Immature natural killer cell (primary cell): ENCODE measurements at regions not wholly inside any gene's neighbourhood (a gene's known extent, or its start where the extent isn't known, plus 50 kb on each side); places are given as distances from the start of the nearest gene placed in this dataset.

Source experiments
- DNase-seq, 3 donors: peaks; one replicate each; pipeline ENCODE4 v3.0.0; 2022; ENCODE audit warnings: mixed read lengths in 1 of 3
- H3K27ac Mint-ChIP-seq, 6 donors: one replicate each; pipeline ENCODE4 v1.8.0; 2020; ENCODE audit warnings: mixed read lengths in 6 of 6, mild to moderate bottlenecking in 5 of 6, inconsistent platforms in 4 of 6, moderate library complexity in 3 of 6
- H3K27me3 Mint-ChIP-seq, 3 donors: one replicate each; pipeline ENCODE4 v1.8.0; 2020 to 2021; ENCODE audit warnings: low read depth in 3 of 3, mild to moderate bottlenecking in 3 of 3, mixed read lengths in 3 of 3, moderate library complexity in 3 of 3, inconsistent platforms in 1 of 3
- H3K36me3 Mint-ChIP-seq, 3 donors: one replicate each; pipeline ENCODE4 v1.8.0; 2020; ENCODE audit warnings: mixed read lengths in 3 of 3, inconsistent platforms in 2 of 3, mild to moderate bottlenecking in 2 of 3
- H3K4me1 Mint-ChIP-seq, 2 donors: one replicate each; pipeline ENCODE4 v1.8.0; 2020; ENCODE audit warnings: inconsistent platforms in 2 of 2, mild to moderate bottlenecking in 2 of 2, mixed read lengths in 2 of 2, moderate library complexity in 1 of 2
- H3K4me3 Mint-ChIP-seq, 5 donors: one replicate each; pipeline ENCODE4 v1.8.0; 2020; ENCODE audit warnings: mild to moderate bottlenecking in 5 of 5, mixed read lengths in 5 of 5, inconsistent platforms in 3 of 5, moderate library complexity in 3 of 5
- H3K9me3 Mint-ChIP-seq, 6 donors: one replicate each; pipeline ENCODE4 v1.8.0; 2020; ENCODE audit warnings: mild to moderate bottlenecking in 6 of 6, mixed read lengths in 6 of 6, inconsistent platforms in 4 of 6, moderate library complexity in 3 of 6

- no peak overlapping the region for H3K4me3 Mint-ChIP-seq
- no peaks in the 10 kb centered on the region for H3K36me3 Mint-ChIP-seq
- H3K27me3 Mint-ChIP-seq = peaks cover 0 to 3% (median 0%) of the 10 kb centered on the region in 3 donors
- no peak overlapping the region for H3K27ac Mint-ChIP-seq
- no peak for DNase-seq
- H3K9me3 Mint-ChIP-seq = peaks cover 0 to 3% (median 0%) of the 10 kb centered on the region in 6 donors
- H3K4me1 Mint-ChIP-seq = no peaks in the 10 kb centered on the region
Measured at GRCh38 chr17:13293421-13293820, 275.6 kb upstream of the ELAC2 start.

- no peak for DNase-seq
- Mint-ChIP-seq H3K9me3 (peaks cover 0 to 3% (median 0%) of the 10 kb centered on the region in 6 donors), H3K27ac (no peak overlapping the region), H3K27me3 (peaks cover 0 to 3% (median 0%) of the 10 kb centered on the region in 3 donors), H3K36me3 (no peaks in the 10 kb centered on the region), H3K4me3 (no peak overlapping the region), H3K4me1 (no peaks in the 10 kb centered on the region)
Measured at GRCh38 chr17:13292291-13292690, 274.5 kb upstream of the ELAC2 start.

GRCh38 chr17:13288248-13288647, 270.4 kb upstream of the ELAC2 start:
- H3K4me1 Mint-ChIP-seq = no peaks in the 10 kb centered on the region
- no peak for DNase-seq
- H3K9me3 Mint-ChIP-seq = peaks cover 0 to 6% (median 0%) of the 10 kb centered on the region in 6 donors
- no peak overlapping the region for H3K4me3 Mint-ChIP-seq
- no peaks in the 10 kb centered on the region for H3K36me3 Mint-ChIP-seq
- peaks cover 0 to 2% (median 0%) of the 10 kb centered on the region in 3 donors for H3K27me3 Mint-ChIP-seq
- H3K27ac Mint-ChIP-seq = no peak overlapping the region

- Mint-ChIP-seq H3K4me3 (no peak overlapping the region), H3K27ac (no peak overlapping the region), H3K27me3 (peaks cover 0 to 2% (median 0%) of the 10 kb centered on the region in 3 donors), H3K9me3 (peaks cover 0 to 6% (median 0%) of the 10 kb centered on the region in 6 donors), H3K4me1 (no peaks in the 10 kb centered on the region), H3K36me3 (no peaks in the 10 kb centered on the region)
- no peak for DNase-seq
Measured at GRCh38 chr17:13287226-13287625, 269.4 kb upstream of the ELAC2 start.

GRCh38 chr17:13283606-13284005, 265.8 kb upstream of the ELAC2 start:
- Mint-ChIP-seq H3K27me3 (no peaks in the 10 kb centered on the region), H3K27ac (no peak overlapping the region), H3K9me3 (peaks cover 0 to 6% (median 0%) of the 10 kb centered on the region in 6 donors), H3K36me3 (no peaks in the 10 kb centered on the region), H3K4me3 (no peak overlapping the region), H3K4me1 (no peaks in the 10 kb centered on the region)
- DNase-seq = no peak

- H3K36me3 Mint-ChIP-seq = no peaks in the 10 kb centered on the region
- H3K27me3 Mint-ChIP-seq = no peaks in the 10 kb centered on the region
- H3K9me3 Mint-ChIP-seq = peaks cover 0 to 11% (median 0%) of the 10 kb centered on the region in 6 donors
- no peak overlapping the region for H3K4me3 Mint-ChIP-seq
- no peak overlapping the region for H3K27ac Mint-ChIP-seq
- no peaks in the 10 kb centered on the region for H3K4me1 Mint-ChIP-seq
- no peak for DNase-seq
Measured at GRCh38 chr17:13281626-13282025, 263.8 kb upstream of the ELAC2 start.

- Mint-ChIP-seq H3K9me3 (peaks cover 0 to 14% (median 6%) of the 10 kb centered on the region in 6 donors), H3K36me3 (no peaks in the 10 kb centered on the region), H3K27ac (no peak overlapping the region), H3K4me1 (no peaks in the 10 kb centered on the region), H3K4me3 (no peak overlapping the region), H3K27me3 (no peaks in the 10 kb centered on the region)
- no peak for DNase-seq
Measured at GRCh38 chr17:13273806-13274205, 256.0 kb upstream of the ELAC2 start.

GRCh38 chr17:13272296-13272695, 254.5 kb upstream of the ELAC2 start:
- no peak for DNase-seq
- H3K27ac Mint-ChIP-seq = no peak overlapping the region
- no peaks in the 10 kb centered on the region for H3K36me3 Mint-ChIP-seq
- no peaks in the 10 kb centered on the region for H3K4me1 Mint-ChIP-seq
- peaks cover 0 to 21% (median 6%) of the 10 kb centered on the region in 6 donors for H3K9me3 Mint-ChIP-seq
- H3K4me3 Mint-ChIP-seq = no peak overlapping the region
- no peaks in the 10 kb centered on the region for H3K27me3 Mint-ChIP-seq

- Mint-ChIP-seq H3K9me3 (peaks cover 0 to 21% (median 7%) of the 10 kb centered on the region in 6 donors), H3K27ac (no peak overlapping the region), H3K36me3 (no peaks in the 10 kb centered on the region), H3K27me3 (no peaks in the 10 kb centered on the region), H3K4me1 (no peaks in the 10 kb centered on the region), H3K4me3 (no peak overlapping the region)
- no peak for DNase-seq
Measured at GRCh38 chr17:13268791-13269595, 251.2 kb upstream of the ELAC2 start.

- H3K4me1 Mint-ChIP-seq = no peaks in the 10 kb centered on the region
- no peak for DNase-seq
- H3K27ac Mint-ChIP-seq = no peak overlapping the region
- no peaks in the 10 kb centered on the region for H3K27me3 Mint-ChIP-seq
- peaks cover 0 to 16% (median 6%) of the 10 kb centered on the region in 6 donors for H3K9me3 Mint-ChIP-seq
- no peak overlapping the region for H3K4me3 Mint-ChIP-seq
- no peaks in the 10 kb centered on the region for H3K36me3 Mint-ChIP-seq
Measured at GRCh38 chr17:13266606-13267005, 248.8 kb upstream of the ELAC2 start.

GRCh38 chr17:13265311-13265710, 247.5 kb upstream of the ELAC2 start:
- no peaks in the 10 kb centered on the region for H3K4me1 Mint-ChIP-seq
- H3K4me3 Mint-ChIP-seq = no peak overlapping the region
- DNase-seq = no peak
- H3K27me3 Mint-ChIP-seq = no peaks in the 10 kb centered on the region
- no peak overlapping the region for H3K27ac Mint-ChIP-seq
- no peaks in the 10 kb centered on the region for H3K36me3 Mint-ChIP-seq
- H3K9me3 Mint-ChIP-seq = peaks cover 0 to 19% (median 4%) of the 10 kb centered on the region in 6 donors

GRCh38 chr17:13263746-13264145, 245.9 kb upstream of the ELAC2 start:
- no peak overlapping the region for H3K4me3 Mint-ChIP-seq
- no peak overlapping the region for H3K27ac Mint-ChIP-seq
- no peaks in the 10 kb centered on the region for H3K27me3 Mint-ChIP-seq

GRCh38 chr17:13256545-13256944, 238.7 kb upstream of the ELAC2 start:
- Mint-ChIP-seq H3K36me3 (no peaks in the 10 kb centered on the region), H3K9me3 (peaks cover 0 to 17% (median 3%) of the 10 kb centered on the region in 6 donors), H3K27ac (no peak overlapping the region), H3K4me1 (no peaks in the 10 kb centered on the region), H3K27me3 (peaks cover 0 to 4% (median 2%) of the 10 kb centered on the region in 3 donors), H3K4me3 (no peak overlapping the region)
- no peak for DNase-seq

More at GRCh38 chr17:13263746-13264145, 245.9 kb upstream of the ELAC2 start:
- H3K9me3 Mint-ChIP-seq = peaks cover 0 to 16% (median 4%) of the 10 kb centered on the region in 6 donors
- no peaks in the 10 kb centered on the region for H3K4me1 Mint-ChIP-seq
- no peaks in the 10 kb centered on the region for H3K36me3 Mint-ChIP-seq
- DNase-seq = no peak

GRCh38 chr17:13253733-13254410, 236.0 kb upstream of the ELAC2 start:
- peaks cover 0 to 4% (median 2%) of the 10 kb centered on the region in 3 donors for H3K27me3 Mint-ChIP-seq
- peaks cover 0 to 10% (median 4%) of the 10 kb centered on the region in 6 donors for H3K9me3 Mint-ChIP-seq
- H3K4me3 Mint-ChIP-seq = no peak overlapping the region
- H3K27ac Mint-ChIP-seq = no peak overlapping the region
- H3K36me3 Mint-ChIP-seq = no peaks in the 10 kb centered on the region
- no peak for DNase-seq
- H3K4me1 Mint-ChIP-seq = no peaks in the 10 kb centered on the region
